Tibial artery (tissue), 4 donors: ENCODE measurements at regions not wholly inside any gene's neighbourhood (a gene's known extent, or its start where the extent isn't known, plus 50 kb on each side); places are given as distances from the start of the nearest gene placed in this dataset.
A peak's percentile ranks its signal among the peaks of the same experiment; 100 is the strongest.

ENCODE experiments used
- DNase-seq, 2 donors: peaks; one replicate each; pipeline ENCODE4 v3.0.0-alpha.2; 2019
- H3K27ac ChIP-seq, 2 donors: fragments of 200-600 bp; sonication (generic) in 1 of 2; 1 replicate in 1 of 2; 2 replicates in 1 of 2; pipeline ENCODE4 v1.5.1; 2018 to 2019; ENCODE audit warnings: mild to moderate bottlenecking in 1 of 2
- H3K27me3 ChIP-seq, 2 donors: fragments of 200-600 bp; sonication (generic) in 1 of 2; one replicate each; pipeline versions ENCODE4 v1.5.1 to v1.6.0; 2016 to 2019
- H3K36me3 ChIP-seq, 3 donors: fragments of 200-600 bp; sonication (generic) in 2 of 3; one replicate each; pipeline ENCODE4 v1.5.1; 2016 to 2019; ENCODE audit warnings: mild to moderate bottlenecking in 2 of 3
- H3K4me1 ChIP-seq, 4 donors: fragments of 200-600 bp; sonication (generic) in 2 of 4; 1 replicate in 3 of 4; 2 replicates in 1 of 4; pipeline ENCODE4 v1.5.1; 2016 to 2019
- H3K4me3 ChIP-seq, 2 donors: fragments of 200-600 bp; sonication (generic) in 1 of 2; 1 replicate in 1 of 2; 2 replicates in 1 of 2; pipeline ENCODE4 v1.5.1; 2018 to 2019; ENCODE audit warnings: mild to moderate bottlenecking in 2 of 2
- H3K9me3 ChIP-seq, 3 donors: fragments of 200-600 bp; sonication (generic) in 1 of 3; one replicate each; pipeline ENCODE4 v1.5.1; 2016 to 2019
- CTCF ChIP-seq, 2 experiments: fragments of 200-600 bp in 1 of 2; fragments of 450-650 bp in 1 of 2; IDR thresholded peaks; one replicate each; pipeline ENCODE4 v1.5.1; 2017 to 2019; ENCODE audit warnings: antibody characterized with exemption in 2 of 2, mild to moderate bottlenecking in 1 of 2, moderate library complexity in 1 of 2
- intact Hi-C: fragments of 100-400 bp; cut with DNase I; formaldehyde crosslinking; loops from one replicate; pipeline ENCODE4 v1.15.0; 2023; ENCODE audit warnings: low total_unique reads

GRCh38 chr17:77880711-77881450 is 77.6 kb upstream of the TNRC6C start:
- Histone ChIP-seq H3K4me3 (no peak overlapping the region), H3K4me1 (peaks cover 0 to 24% (median 15%) of the 10 kb centered on the region in 4 donors), H3K27ac (peak overlapping the region in 1 of 2 donors; percentile 21), H3K27me3 (no peaks in the 10 kb centered on the region), H3K9me3 (peaks cover 0 to 7% (median 3%) of the 10 kb centered on the region in 3 donors), H3K36me3 (no peaks in the 10 kb centered on the region)
- intact Hi-C loops: no loop called here
- no peak for TF ChIP-seq CTCF (IDR thresholded peaks at IDR 0.05)
- no peak for DNase-seq

- no peak for TF ChIP-seq CTCF (IDR thresholded peaks at IDR 0.05)
- peak; percentile 87 to 88 for DNase-seq
- Histone ChIP-seq H3K4me3 (no peak overlapping the region), H3K27ac (peak overlapping the region in 1 of 2 donors; percentile 21), H3K27me3 (no peaks in the 10 kb centered on the region), H3K36me3 (no peaks in the 10 kb centered on the region), H3K4me1 (peaks cover 0 to 24% (median 15%) of the 10 kb centered on the region in 4 donors), H3K9me3 (peaks cover 0 to under 1% (median 0%) of the 10 kb centered on the region in 3 donors)
- intact Hi-C loops: no loop called here
Measured at GRCh38 chr17:77881545-77881944, 77.0 kb upstream of the TNRC6C start.

- no peak for DNase-seq
- Histone ChIP-seq H3K9me3 (no peaks in the 10 kb centered on the region), H3K4me3 (no peak overlapping the region), H3K27ac (no peak overlapping the region), H3K36me3 (no peaks in the 10 kb centered on the region), H3K27me3 (no peaks in the 10 kb centered on the region), H3K4me1 (peaks cover 0 to 26% (median 17%) of the 10 kb centered on the region in 4 donors)
- no peak for TF ChIP-seq CTCF (IDR thresholded peaks at IDR 0.05)
- intact Hi-C loops: no loop called here
Measured at GRCh38 chr17:77882040-77882439, 76.5 kb upstream of the TNRC6C start.

- Histone ChIP-seq H3K4me1 (peaks cover 0 to 31% (median 18%) of the 10 kb centered on the region in 4 donors), H3K36me3 (no peaks in the 10 kb centered on the region), H3K9me3 (no peaks in the 10 kb centered on the region), H3K27me3 (no peaks in the 10 kb centered on the region), H3K4me3 (no peak overlapping the region), H3K27ac (no peak overlapping the region)
- intact Hi-C loops: no loop called here
- no peak for TF ChIP-seq CTCF (IDR thresholded peaks at IDR 0.05)
- DNase-seq: peak in 1 of 2 donors; percentile 48
Measured at GRCh38 chr17:77882481-77883212, 75.9 kb upstream of the TNRC6C start.

- Histone ChIP-seq H3K36me3 (no peaks in the 10 kb centered on the region), H3K9me3 (no peaks in the 10 kb centered on the region), H3K27me3 (no peaks in the 10 kb centered on the region), H3K4me1 (peaks cover 0 to 31% (median 18%) of the 10 kb centered on the region in 4 donors), H3K27ac (no peak overlapping the region), H3K4me3 (no peak overlapping the region)
- DNase-seq: no peak
- no peak for TF ChIP-seq CTCF (IDR thresholded peaks at IDR 0.05)
- intact Hi-C loops: no loop called here
Measured at GRCh38 chr17:77883213-77883650, 75.3 kb upstream of the TNRC6C start.
